ENCODE measurements at regions not wholly inside any gene's neighbourhood (a gene's known extent, or its start where the extent isn't known, plus 50 kb on each side); places are given as distances from the start of the nearest gene placed in this dataset.

DNA sequence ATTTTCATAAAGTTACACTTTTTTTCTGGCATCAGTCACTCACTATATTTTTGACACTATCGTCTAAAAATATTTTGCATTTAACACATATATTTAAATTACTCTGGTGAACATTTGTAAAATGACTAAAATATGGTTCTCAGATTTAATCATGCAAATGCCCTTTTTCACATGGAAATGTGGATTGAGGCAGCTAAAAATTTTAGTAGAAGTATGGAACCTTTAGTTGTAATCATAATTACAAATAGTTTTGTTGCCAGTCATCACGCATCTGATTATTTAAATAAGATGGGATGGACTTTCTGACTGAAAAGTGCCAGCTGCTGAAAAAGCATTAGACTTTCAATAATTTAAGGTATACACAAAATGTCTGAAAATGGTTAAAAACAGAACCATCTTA is 119.3 kb downstream of the PDHA2 start:
- H3K27me3 ChIP-seq (replicated peaks; ENCODE audit: control insufficient read depth, insufficient read depth, low read length): no peaks in the 10 kb centered on the region
- TF ChIP-seq, protein P1, sequence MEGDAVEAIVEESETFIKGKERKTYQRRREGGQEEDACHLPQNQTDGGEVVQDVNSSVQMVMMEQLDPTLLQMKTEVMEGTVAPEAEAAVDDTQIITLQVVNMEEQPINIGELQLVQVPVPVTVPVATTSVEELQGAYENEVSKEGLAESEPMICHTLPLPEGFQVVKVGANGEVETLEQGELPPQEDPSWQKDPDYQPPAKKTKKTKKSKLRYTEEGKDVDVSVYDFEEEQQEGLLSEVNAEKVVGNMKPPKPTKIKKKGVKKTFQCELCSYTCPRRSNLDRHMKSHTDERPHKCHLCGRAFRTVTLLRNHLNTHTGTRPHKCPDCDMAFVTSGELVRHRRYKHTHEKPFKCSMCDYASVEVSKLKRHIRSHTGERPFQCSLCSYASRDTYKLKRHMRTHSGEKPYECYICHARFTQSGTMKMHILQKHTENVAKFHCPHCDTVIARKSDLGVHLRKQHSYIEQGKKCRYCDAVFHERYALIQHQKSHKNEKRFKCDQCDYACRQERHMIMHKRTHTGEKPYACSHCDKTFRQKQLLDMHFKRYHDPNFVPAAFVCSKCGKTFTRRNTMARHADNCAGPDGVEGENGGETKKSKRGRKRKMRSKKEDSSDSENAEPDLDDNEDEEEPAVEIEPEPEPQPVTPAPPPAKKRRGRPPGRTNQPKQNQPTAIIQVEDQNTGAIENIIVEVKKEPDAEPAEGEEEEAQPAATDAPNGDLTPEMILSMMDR (IDR thresholded peaks at IDR 0.05; ENCODE audit: insufficient read depth, low read length, poor library complexity, severe bottlenecking): no peak
- H3K36me3 ChIP-seq (ENCODE audit: control insufficient read depth, insufficient read depth, low read length): no peaks in the 10 kb centered on the region
- no peak for DNase-seq (ENCODE audit: extremely low read depth, insufficient read length)
- no peak overlapping the region for H3K4me3 ChIP-seq (replicated peaks; ENCODE audit: low read depth, low read length)

DNA sequence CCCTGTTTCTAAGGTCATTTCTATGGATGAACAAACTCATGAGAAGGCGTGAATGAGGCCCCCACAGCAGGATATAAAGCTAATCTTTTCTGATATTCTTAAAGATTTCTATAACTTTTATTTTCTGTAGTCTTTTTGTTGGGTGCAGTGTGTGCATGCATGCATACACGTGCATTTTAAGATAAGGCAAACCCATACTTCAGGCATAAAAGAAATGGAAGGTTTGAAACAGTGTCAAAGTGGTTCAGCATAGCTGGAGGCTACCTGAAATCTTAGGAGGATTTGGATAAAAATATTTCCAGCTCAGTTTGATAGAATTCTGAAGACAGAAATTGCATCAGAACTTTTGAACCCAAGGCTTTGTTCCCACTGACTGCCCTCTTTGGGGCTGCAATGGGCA is 119.7 kb downstream of the PDHA2 start:
- H3K36me3 ChIP-seq (ENCODE audit: control insufficient read depth, insufficient read depth, low read length): no peaks in the 10 kb centered on the region
- no peak overlapping the region for H3K4me3 ChIP-seq (replicated peaks; ENCODE audit: low read depth, low read length)
- TF ChIP-seq, protein P1 (IDR thresholded peaks at IDR 0.05; ENCODE audit: insufficient read depth, low read length, poor library complexity, severe bottlenecking): no peak
- no peaks in the 10 kb centered on the region for H3K27me3 ChIP-seq (replicated peaks; ENCODE audit: control insufficient read depth, insufficient read depth, low read length)
- no peak for DNase-seq (ENCODE audit: extremely low read depth, insufficient read length)

DNA sequence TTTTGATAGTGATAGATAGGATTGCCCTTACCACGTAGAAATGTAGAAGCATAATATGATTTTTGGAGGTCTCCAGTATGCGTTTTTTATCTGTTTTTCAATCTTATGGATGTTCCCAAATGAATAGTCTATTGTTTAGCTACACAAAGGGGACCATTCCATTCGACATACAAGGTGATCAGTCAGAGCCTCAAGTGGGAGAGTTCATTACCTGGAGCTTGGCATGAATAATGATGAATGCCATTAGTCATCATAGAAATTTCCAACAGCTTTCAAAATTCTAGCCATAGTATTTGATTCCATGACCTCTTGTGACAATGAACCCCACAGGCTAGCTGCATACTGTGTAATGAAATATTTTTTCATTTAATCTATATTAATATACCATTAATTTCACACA is 123.6 kb downstream of the PDHA2 start:
- no peak for DNase-seq (ENCODE audit: extremely low read depth, insufficient read length)
- TF ChIP-seq, protein P1 (IDR thresholded peaks at IDR 0.05; ENCODE audit: insufficient read depth, low read length, poor library complexity, severe bottlenecking): no peak

DNA sequence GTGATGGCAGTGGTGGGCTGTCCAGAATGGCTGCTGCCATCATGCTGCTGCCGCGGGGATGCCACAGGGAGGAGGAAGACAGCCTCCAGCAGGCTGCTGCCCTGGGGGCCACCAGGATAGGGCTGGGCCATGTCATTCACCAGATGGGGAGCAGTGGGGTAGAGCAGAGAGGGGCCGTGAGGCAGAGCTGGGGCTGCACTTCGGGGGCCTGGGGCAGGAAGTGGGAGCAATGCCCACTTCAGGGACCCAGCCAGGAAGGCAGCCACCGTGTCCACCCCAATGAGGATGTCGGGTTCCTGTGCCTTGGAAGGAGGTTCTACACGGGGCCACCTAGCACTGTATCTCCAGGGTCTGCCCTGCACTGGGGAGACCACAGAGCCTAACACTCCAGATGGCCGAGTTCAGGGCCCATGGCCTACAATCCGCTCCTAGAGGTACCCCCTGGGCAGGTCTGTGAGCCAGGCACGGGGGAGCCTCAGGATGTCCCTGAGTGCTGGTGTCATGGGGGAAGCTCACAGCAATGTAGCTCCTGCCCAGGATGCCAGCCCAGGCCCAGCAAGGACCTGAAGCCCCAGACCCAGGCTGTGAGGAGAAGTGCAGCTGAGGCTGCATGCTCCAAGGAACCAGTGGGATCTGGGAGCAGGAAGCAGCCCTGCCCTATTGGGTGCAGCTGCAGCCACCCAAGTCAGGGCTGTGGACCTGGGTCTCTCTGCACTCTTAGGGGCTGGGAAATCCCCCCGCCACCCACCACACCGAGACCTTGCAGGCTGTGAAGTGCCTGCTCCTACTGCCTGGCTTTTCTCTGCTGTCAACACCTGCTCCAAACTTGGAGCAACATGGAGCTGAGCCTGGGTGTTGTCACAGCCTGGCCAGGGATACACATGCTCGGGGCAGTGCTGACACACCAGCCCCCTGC is 140.3 kb downstream of the PDHA2 start:
- no peak for DNase-seq (ENCODE audit: extremely low read depth, insufficient read length)
- Histone ChIP-seq H3K27me3 (replicated peaks; ENCODE audit: control insufficient read depth, insufficient read depth, low read length) (no peaks in the 10 kb centered on the region), H3K4me3 (replicated peaks; ENCODE audit: low read depth, low read length) (no peak overlapping the region), H3K36me3 (ENCODE audit: control insufficient read depth, insufficient read depth, low read length) (no peaks in the 10 kb centered on the region)
- TF ChIP-seq, protein P1 (IDR thresholded peaks at IDR 0.05; ENCODE audit: insufficient read depth, low read length, poor library complexity, severe bottlenecking): no peak

More for the DNA sequence above, 123.6 kb downstream of the PDHA2 start:
- Histone ChIP-seq H3K27me3 (replicated peaks; ENCODE audit: control insufficient read depth, insufficient read depth, low read length) (no peaks in the 10 kb centered on the region), H3K36me3 (ENCODE audit: control insufficient read depth, insufficient read depth, low read length) (no peaks in the 10 kb centered on the region), H3K4me3 (replicated peaks; ENCODE audit: low read depth, low read length) (no peak overlapping the region)

DNA sequence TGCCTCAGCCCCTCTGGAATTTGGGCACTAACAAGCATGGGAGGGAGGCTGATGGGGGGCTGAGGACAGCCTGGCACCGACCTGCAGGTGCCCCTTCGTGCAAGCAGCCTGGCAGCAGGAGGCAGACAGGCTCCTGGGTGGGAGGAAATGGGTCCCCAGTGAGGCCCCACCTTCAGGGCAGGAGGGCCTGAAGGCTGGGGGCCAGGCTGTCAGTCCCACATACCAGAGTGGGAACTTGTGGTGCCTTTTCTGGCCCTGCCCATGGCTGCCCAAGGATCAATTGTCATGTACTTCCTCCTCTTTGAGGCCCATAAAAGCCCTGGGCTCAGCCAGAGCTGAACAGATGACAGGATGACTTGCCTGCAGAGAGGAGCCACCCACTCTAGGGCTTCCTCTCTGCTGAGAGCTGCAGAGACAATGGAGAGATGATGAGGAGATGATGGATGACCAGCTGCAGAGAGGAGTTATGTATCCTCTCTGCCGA is 141.0 kb downstream of the PDHA2 start:
- Histone ChIP-seq H3K4me3 (replicated peaks; ENCODE audit: low read depth, low read length) (no peak overlapping the region), H3K36me3 (ENCODE audit: control insufficient read depth, insufficient read depth, low read length) (no peaks in the 10 kb centered on the region), H3K27me3 (replicated peaks; ENCODE audit: control insufficient read depth, insufficient read depth, low read length) (no peaks in the 10 kb centered on the region)
- TF ChIP-seq, protein P1 (IDR thresholded peaks at IDR 0.05; ENCODE audit: insufficient read depth, low read length, poor library complexity, severe bottlenecking): no peak
- DNase-seq (ENCODE audit: extremely low read depth, insufficient read length): no peak

Measured in GM06990 (cell line).